OCI-LY7 (cell line): ENCODE measurements at regions not wholly inside any gene's neighbourhood (a gene's known extent, or its start where the extent isn't known, plus 50 kb on each side); places are given as distances from the start of the nearest gene placed in this dataset.

Experiments
- BruUV-seq: library from RNA; stranded (reverse); fragments of 400-500 nt; replicated peaks from 2 replicates; lab custom pipeline; 2021; lab: Mats Ljungman, UMichigan
- CTCF ChIA-PET: fragments of 300-600 bp; sonication (Branson Sonifier 250); formaldehyde crosslinking; loops from one replicate; lab custom pipeline; 2022; ENCODE audit warnings: antibody characterized with exemption; ENCODE audit not compliant: unreplicated experiment; lab: Charles Lee
- POLR2A ChIA-PET: fragments of 300-600 bp; sonication (Branson Sonifier 250); formaldehyde crosslinking; loops from one replicate; lab custom pipeline; 2022; ENCODE audit warnings: antibody characterized with exemption; lab: Charles Lee
- DNase-seq: peaks from one replicate; pipeline ENCODE4 v3.0.0-alpha.2; 2015; ENCODE audit warnings: low spot score
- H2AFZ ChIP-seq: fragments of 200-600 bp; sonication (generic), shearing (Covaris generic); 2 replicates; pipeline ENCODE4 v1.6.1; 2014; ENCODE audit warnings: mild to moderate bottlenecking, antibody characterized with exemption, low read length, moderate library complexity
- H3K27ac ChIP-seq: fragments of 200-600 bp; sonication (generic); 2 replicates; pipeline ENCODE4 v1.5.1; 2014; ENCODE audit warnings: mixed run types, low read depth, mild to moderate bottlenecking, moderate library complexity, low read length, inconsistent platforms; ENCODE audit not compliant: poor library complexity, severe bottlenecking
- H3K36me3 ChIP-seq: fragments of 200-600 bp; sonication (generic); 2 replicates; pipeline ENCODE4 v1.6.1; 2014; ENCODE audit warnings: mild to moderate bottlenecking, antibody characterized with exemption, low read length, moderate library complexity, mixed read lengths; ENCODE audit not compliant: insufficient read depth
- H3K4me1 ChIP-seq: fragments of 200-600 bp; sonication (generic); 2 replicates; pipeline ENCODE4 v1.5.1; 2014; ENCODE audit warnings: mild to moderate bottlenecking, low read length; ENCODE audit not compliant: insufficient read depth, poor library complexity, severe bottlenecking
- H3K4me2 ChIP-seq: fragments of 200-600 bp; sonication (generic); 2 replicates; pipeline ENCODE4 v1.6.1; 2014; ENCODE audit warnings: mild to moderate bottlenecking, low read length
- H3K4me3 ChIP-seq: fragments of 200-600 bp; sonication (generic); 2 replicates; pipeline ENCODE4 v1.5.1; 2014; ENCODE audit warnings: mild to moderate bottlenecking, low read depth, low read length; ENCODE audit not compliant: poor library complexity, severe bottlenecking
- H3K79me2 ChIP-seq: fragments of 200-600 bp; sonication (generic); 2 replicates; pipeline ENCODE4 v1.6.1; 2016; ENCODE audit warnings: low read depth, mild to moderate bottlenecking, low read length, moderate library complexity, mixed read lengths; ENCODE audit not compliant: insufficient read depth
- H3K9me2 ChIP-seq: fragments of 200-600 bp; sonication (generic); 2 replicates; pipeline ENCODE4 v1.6.1; 2016; ENCODE audit warnings: mild to moderate bottlenecking, low read length, mixed read lengths; ENCODE audit not compliant: insufficient read depth
- H3K9me3 ChIP-seq: fragments of 200-600 bp; sonication (generic); 2 replicates; pipeline ENCODE4 v1.6.1; 2014; ENCODE audit warnings: mild to moderate bottlenecking, mixed run types, low read length, mixed read lengths
- H4K20me1 ChIP-seq: fragments of 200-600 bp; sonication (generic); 2 replicates; pipeline ENCODE4 v1.6.1; 2014; ENCODE audit warnings: mild to moderate bottlenecking, antibody characterized with exemption, low read length, moderate library complexity, mixed read lengths; ENCODE audit not compliant: insufficient read depth
- CTCF ChIP-seq: fragments of 200-600 bp; sonication (generic); conservative IDR thresholded peaks from 2 replicates; pipeline ENCODE4 v1.5.1; 2014; ENCODE audit warnings: mild to moderate bottlenecking, antibody characterized with exemption, low read length, moderate library complexity, mixed read lengths
- EZH2phosphoT487 ChIP-seq: fragments of 200-600 bp; sonication (generic); IDR thresholded peaks from 2 replicates; pipeline ENCODE4 v1.6.1; 2018; ENCODE audit warnings: low read depth, borderline replicate concordance, mild to moderate bottlenecking, mixed run types, antibody characterized with exemption, low read length, moderate library complexity, mixed read lengths
- intact Hi-C: fragments of 100-400 bp; cut with micrococcal nuclease; formaldehyde crosslinking; loops from one replicate; pipeline ENCODE4 v1.10.0; 2022; ENCODE audit not compliant: unreplicated experiment

GRCh38 chr20:4074877-4075455, 59.6 kb upstream of the RNF24 start:
- Histone ChIP-seq H3K27ac (no peak overlapping the region), H3K36me3 (no peaks in the 10 kb centered on the region), H3K4me2 (no peak overlapping the region), H3K9me3 (0 out of 2 replicates have a peak, but pooled peaks cover 6% of the 10 kb centered on the region), H3K79me2 (no peaks in the 10 kb centered on the region), H2AFZ (no peak overlapping the region), H3K4me1 (no peaks in the 10 kb centered on the region), H3K4me3 (no peak overlapping the region), H3K9me2 (no peaks in the 10 kb centered on the region; the same call in 1 of the 2 replicates), H4K20me1 (no peaks in the 10 kb centered on the region)
- CTCF ChIA-PET: no interaction called here
- POLR2A ChIA-PET: no interaction called here
- no peak for TF ChIP-seq CTCF
- no peak for TF ChIP-seq EZH2phosphoT487
- DNase-seq: no peak
- intact Hi-C loops: no loop called here
- no TSS peak for BruUV-seq

GRCh38 chr20:4073852-4074741, 58.7 kb upstream of the RNF24 start:
- Histone ChIP-seq H3K79me2 (no peaks in the 10 kb centered on the region), H3K4me3 (no peak overlapping the region), H3K9me2 (no peaks in the 10 kb centered on the region; the same call in 1 of the 2 replicates), H3K4me2 (no peak overlapping the region), H3K9me3 (0 out of 2 replicates have a peak, but pooled peaks cover 6% of the 10 kb centered on the region), H4K20me1 (no peaks in the 10 kb centered on the region), H3K4me1 (no peaks in the 10 kb centered on the region), H2AFZ (no peak overlapping the region), H3K27ac (no peak overlapping the region), H3K36me3 (no peaks in the 10 kb centered on the region)
- DNase-seq: no peak
- intact Hi-C loops: no loop called here
- ChIA-PET POLR2A (no interaction called here), CTCF (interaction anchor here (1.2 kb wide), 1 partner anchor 186 kb away, joined by 3 read pairs; no protein-coding TSS in a partner anchor)
- BruUV-seq: no TSS peak
- TF ChIP-seq CTCF (no peak), EZH2phosphoT487 (no peak)
